ENCODE measurements at regions not wholly inside any gene's neighbourhood (a gene's known extent, or its start where the extent isn't known, plus 50 kb on each side); places are given as distances from the start of the nearest gene placed in this dataset.

DNA sequence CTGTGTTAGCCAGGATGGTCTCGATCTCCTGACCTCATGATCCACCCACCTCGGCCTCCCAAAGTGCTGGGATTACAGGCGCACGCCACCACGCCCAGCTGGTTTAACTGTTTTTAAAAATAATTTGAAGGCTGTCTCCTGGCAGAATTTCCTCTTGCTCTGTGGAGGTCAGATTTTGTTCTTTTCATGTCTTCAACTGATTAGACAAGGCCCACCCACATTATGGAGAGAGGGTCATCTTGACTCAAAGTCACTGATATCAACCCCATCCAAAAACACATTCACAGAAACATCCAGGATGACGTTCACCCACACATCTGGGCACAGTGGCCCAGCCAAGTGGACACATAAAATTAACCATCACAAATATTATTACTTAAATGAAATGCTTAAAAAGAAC is 365.4 kb downstream of the DHRSX start:
- H3K4me1 ChIP-seq (ENCODE audit: insufficient read depth): no peaks in the 10 kb centered on the region
- in situ Hi-C loops (cut with MboI): no loop called here
- 58 to 62% methylated on average over 6 of the region's 6 CpGs for WGBS, 2 experiments (ENCODE audit: low coverage in 1 of 2, low lambda C conversion rate in 2 of 2, missing lambda C conversion rate in 2 of 2)
- DNase-seq: no peak
- H4K20me1 ChIP-seq (ENCODE audit: insufficient read depth): no peaks in the 10 kb centered on the region
- H3K4me3 ChIP-seq: no peak overlapping the region
- no peaks in the 10 kb centered on the region for H3K36me3 ChIP-seq (ENCODE audit: low read depth)
- no peaks in the 10 kb centered on the region for H3K27me3 ChIP-seq (replicated peaks; ENCODE audit: insufficient read depth)
- no peaks in the 10 kb centered on the region for H3K9me2 ChIP-seq (ENCODE audit: insufficient read depth)
- no peak for TF ChIP-seq EZH2phosphoT487 (IDR thresholded peaks at IDR 0.05; ENCODE audit: insufficient read depth, low read depth)
- TF ChIP-seq EZH2 (IDR thresholded peaks at IDR 0.05; ENCODE audit: insufficient read depth, poor library complexity, severe bottlenecking): no peak
- H3K79me2 ChIP-seq (ENCODE audit: insufficient read depth): no peaks in the 10 kb centered on the region
- no peak overlapping the region for H2AFZ ChIP-seq
- no peak overlapping the region for H3K4me2 ChIP-seq (ENCODE audit: unreplicated experiment)
- no peak overlapping the region for H3K27ac ChIP-seq
- no peaks in the 10 kb centered on the region for H3F3A ChIP-seq (ENCODE audit: insufficient read depth)
- no peak overlapping the region for H3K9ac ChIP-seq
- H3K9me3 ChIP-seq (ENCODE audit: low read depth): no peaks in the 10 kb centered on the region

- Histone ChIP-seq H3K4me3 (no peak overlapping the region), H3K9me3 (ENCODE audit: low read depth) (no peaks in the 10 kb centered on the region), H4K20me1 (ENCODE audit: insufficient read depth) (no peaks in the 10 kb centered on the region), H3K27me3 (replicated peaks; ENCODE audit: insufficient read depth) (no peaks in the 10 kb centered on the region), H3K79me2 (ENCODE audit: insufficient read depth) (no peaks in the 10 kb centered on the region), H3K9ac (no peak overlapping the region), H3K27ac (no peak overlapping the region), H2AFZ (no peak overlapping the region), H3K4me1 (ENCODE audit: insufficient read depth) (no peaks in the 10 kb centered on the region), H3F3A (ENCODE audit: insufficient read depth) (no peaks in the 10 kb centered on the region), H3K36me3 (ENCODE audit: low read depth) (no peaks in the 10 kb centered on the region), H3K9me2 (ENCODE audit: insufficient read depth) (no peaks in the 10 kb centered on the region), H3K4me2 (ENCODE audit: unreplicated experiment) (no peak overlapping the region)
- TF ChIP-seq EZH2phosphoT487 (IDR thresholded peaks at IDR 0.05; ENCODE audit: insufficient read depth, low read depth) (no peak), EZH2 (IDR thresholded peaks at IDR 0.05; ENCODE audit: insufficient read depth, poor library complexity, severe bottlenecking) (no peak)
- no peak for DNase-seq
- in situ Hi-C loops (cut with MboI): no loop called here
- WGBS, 2 experiments (ENCODE audit: low coverage in 1 of 2, low lambda C conversion rate in 2 of 2, missing lambda C conversion rate in 2 of 2): 0% methylated on average over 1 of the region's 1 CpG
Measured at GRCh38 chrX:2134782-2135181, 366.0 kb downstream of the DHRSX start.

Data from GM23248 (cell line).